ENCODE measurements at regions not wholly inside any gene's neighbourhood (a gene's known extent, or its start where the extent isn't known, plus 50 kb on each side); places are given as distances from the start of the nearest gene placed in this dataset.
"Not testable (repeated sequence)": the region's sequence is repeated elsewhere in the genome, so short reads cannot be mapped to it uniquely, and the experiment has no call there.

DNA sequence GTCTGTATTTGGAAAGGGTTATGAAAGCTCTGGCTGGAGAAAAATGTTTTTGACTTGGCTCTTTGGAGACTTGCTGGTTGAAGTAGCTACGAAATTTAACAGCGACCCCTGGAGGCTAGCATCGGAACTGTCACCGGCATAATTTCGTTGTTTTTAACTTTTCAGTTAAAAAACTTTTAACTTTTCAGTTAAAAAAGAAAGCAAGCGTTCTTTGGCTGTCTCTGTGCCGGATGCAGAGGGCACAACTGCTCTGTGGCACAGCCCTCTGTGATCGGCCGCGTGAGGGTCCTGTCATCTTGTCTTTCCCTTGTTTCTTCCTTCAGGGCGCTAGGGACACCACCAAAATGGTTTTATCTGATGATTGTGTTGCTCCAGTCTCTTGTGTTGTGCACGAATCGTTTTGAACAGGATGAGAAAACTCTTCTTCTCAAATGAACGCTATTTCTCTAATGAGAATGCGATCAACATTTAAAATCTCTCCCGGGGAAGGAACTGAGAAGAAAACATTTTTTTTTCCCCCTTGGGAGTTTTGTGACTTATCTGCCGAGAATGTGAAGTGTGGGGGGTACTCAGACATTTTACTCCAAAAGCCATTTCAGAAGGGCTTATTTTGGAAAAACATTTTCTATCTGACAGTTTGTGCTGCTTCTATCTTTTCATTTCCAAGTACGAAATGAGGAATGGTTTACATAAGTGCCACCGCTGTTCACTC lies 57.1 kb downstream of the ADCYAP1 start:
- peaks cover 28% of the 10 kb centered on the region for H3K27me3 Mint-ChIP-seq
- H3K4me3 Mint-ChIP-seq: no peak overlapping the region
- H3K27ac Mint-ChIP-seq: no peak overlapping the region
- H3K9me3 Mint-ChIP-seq: no peaks in the 10 kb centered on the region
- peaks cover 4% of the 10 kb centered on the region for H3K4me1 Mint-ChIP-seq (ENCODE audit: low read depth)
- H3K36me3 Mint-ChIP-seq (ENCODE audit: low read depth): no peaks in the 10 kb centered on the region

DNA sequence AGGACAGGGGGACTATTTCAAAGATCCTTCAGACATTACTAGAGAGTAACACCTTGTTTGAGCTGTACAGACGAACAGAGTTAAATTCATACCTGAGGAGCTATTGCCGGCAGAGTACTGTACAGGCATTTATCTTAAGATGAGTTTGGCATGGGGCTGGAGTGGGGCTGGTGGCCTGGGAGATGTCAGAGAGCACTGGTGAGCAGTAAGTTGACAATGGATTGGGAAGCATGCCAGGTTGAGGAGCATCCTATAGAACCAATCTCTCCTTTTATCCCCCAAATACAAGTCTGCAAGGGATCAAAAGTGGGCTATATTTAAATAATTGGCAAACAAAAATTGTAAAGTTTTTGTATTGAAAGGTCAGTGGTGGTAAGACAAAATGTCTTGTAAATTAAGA lies 58.6 kb downstream of the ADCYAP1 start:
- H3K4me1 Mint-ChIP-seq (ENCODE audit: low read depth): peaks cover 4% of the 10 kb centered on the region
- no peaks in the 10 kb centered on the region for H3K9me3 Mint-ChIP-seq
- no peaks in the 10 kb centered on the region for H3K36me3 Mint-ChIP-seq (ENCODE audit: low read depth)
- no peak overlapping the region for H3K27ac Mint-ChIP-seq
- no peak overlapping the region for H3K4me3 Mint-ChIP-seq
- H3K27me3 Mint-ChIP-seq: peaks cover 26% of the 10 kb centered on the region

DNA sequence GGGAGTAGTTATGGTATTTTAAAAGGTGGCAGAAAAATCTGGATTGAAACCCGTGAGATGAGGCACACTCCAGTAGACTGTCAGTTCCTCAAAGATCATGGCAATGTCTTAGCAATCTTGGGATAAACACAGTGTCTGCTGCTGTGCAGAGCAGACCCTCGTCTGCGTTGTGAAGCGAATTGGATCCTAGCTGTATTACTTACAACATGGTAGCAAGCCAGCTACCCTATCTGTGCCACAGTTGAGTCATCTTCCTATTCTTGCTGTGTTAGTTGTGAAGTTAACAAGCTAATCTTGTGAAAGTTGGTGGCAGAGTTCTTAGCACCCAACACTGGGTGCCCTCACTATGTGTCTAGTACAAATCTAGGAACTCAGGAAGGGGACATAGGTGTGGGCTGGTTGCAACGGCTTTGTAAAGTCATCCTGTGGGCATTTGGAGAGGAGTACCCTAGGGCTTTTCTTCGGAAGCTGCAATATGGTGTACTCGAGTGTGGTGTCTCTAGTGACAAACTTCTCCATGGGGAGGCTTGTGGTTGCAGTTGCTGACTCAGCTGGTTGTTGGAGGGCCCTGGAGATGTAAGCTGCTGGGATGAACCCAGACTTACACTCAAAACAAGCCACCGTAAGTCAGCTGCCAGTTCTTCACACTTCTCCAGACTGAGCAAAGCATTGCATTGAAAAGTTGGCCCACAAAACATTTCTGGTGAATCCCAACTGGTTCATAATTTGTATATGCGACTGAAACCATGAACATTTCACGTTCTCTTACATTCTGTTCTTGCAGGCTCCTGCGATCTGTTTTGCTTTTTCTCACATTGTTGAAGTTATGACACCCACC lies 61.5 kb downstream of the ADCYAP1 start:
- Mint-ChIP-seq H3K9me3 (peaks cover 3% of the 10 kb centered on the region), H3K27ac (no peak overlapping the region), H3K27me3 (peaks cover 20% of the 10 kb centered on the region), H3K36me3 (ENCODE audit: low read depth) (no peaks in the 10 kb centered on the region), H3K4me3 (no peak overlapping the region), H3K4me1 (ENCODE audit: low read depth) (peaks cover 4% of the 10 kb centered on the region)

DNA sequence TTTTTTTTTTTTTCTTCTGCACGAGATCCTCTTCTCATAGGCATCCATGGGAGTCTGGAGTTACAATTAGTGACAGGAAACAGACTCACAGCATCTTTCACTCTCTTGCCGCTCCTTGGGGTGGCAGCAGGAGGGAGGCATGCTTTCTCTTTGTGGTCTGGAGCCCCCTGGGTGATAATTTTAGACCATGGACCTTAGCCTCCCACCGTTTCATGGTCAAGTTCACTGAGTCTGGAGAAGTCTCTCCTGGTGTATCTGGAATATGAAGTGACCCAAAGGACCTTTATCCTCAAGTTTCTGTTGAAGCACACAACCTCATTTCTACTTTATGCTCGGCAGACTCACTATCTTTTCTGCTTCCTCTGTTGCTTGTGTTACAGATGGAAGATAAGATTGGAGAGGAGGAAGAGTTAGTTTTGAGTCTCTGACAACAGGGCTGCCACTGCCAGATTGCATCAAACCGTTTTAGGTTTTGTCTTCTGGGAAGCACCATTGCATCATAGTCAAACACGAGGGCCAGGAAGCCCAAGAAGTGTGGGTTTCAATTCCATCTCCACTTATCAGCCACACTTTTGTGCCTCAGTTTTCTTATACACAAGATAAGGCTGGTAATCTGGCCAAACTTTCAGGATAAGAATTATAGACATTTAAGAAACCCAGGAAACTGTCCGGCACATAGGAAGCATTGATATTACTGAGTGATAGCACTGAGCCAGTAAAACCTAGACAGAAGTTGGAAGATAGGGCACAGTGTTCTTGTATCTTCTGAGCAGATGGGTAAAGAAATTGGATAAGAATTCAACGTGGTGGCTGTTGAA lies 62.3 kb downstream of the ADCYAP1 start:
- Mint-ChIP-seq H3K27ac (no peak overlapping the region), H3K36me3 (ENCODE audit: low read depth) (no peaks in the 10 kb centered on the region), H3K4me1 (ENCODE audit: low read depth) (peaks cover under 1% of the 10 kb centered on the region), H3K4me3 (no peak overlapping the region), H3K27me3 (peaks cover 12% of the 10 kb centered on the region), H3K9me3 (peaks cover 3% of the 10 kb centered on the region)

DNA sequence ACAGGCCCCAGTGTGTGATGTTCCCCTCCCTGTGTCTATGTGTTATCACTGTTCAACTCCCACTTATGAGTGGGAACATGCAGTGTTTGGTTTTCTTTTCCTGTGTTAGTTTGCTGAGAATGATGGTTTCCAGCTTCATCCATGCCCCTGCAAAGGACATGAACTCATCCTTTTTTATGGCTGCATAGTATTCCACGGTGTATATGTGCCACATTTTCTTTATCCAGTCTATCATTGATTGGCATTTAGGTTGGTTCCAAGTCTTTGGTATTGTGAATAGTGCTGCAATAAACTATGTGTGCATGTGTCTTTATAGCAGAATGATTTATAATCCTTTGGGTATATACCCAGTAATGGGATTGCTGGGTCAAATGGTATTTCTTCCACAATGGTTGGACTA lies 64.2 kb downstream of the ADCYAP1 start:
- H3K36me3 Mint-ChIP-seq (ENCODE audit: low read depth); H3K4me3 Mint-ChIP-seq; H3K27ac Mint-ChIP-seq; H3K4me1 Mint-ChIP-seq (ENCODE audit: low read depth); H3K27me3 Mint-ChIP-seq; H3K9me3 Mint-ChIP-seq: not testable (repeated sequence)

DNA sequence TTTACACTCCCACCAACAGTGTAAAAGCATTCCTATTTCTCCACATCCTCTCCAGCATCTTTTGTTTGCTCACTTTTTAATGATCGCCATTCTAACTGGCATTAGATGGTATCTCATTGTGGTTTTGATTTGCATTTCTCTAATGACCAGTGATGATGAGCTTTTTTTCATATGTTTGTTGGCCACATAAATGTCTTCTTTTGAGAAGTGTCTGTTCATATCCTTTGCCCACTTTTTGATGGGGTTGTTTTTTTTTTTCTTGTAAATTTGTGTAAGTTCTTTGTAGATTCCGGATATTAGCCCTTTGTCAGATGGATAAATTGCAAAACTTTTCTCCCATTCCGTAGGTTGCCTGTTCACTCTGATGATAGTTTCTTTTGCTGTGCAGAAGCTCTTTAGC lies 64.6 kb downstream of the ADCYAP1 start:
- H3K36me3 Mint-ChIP-seq (ENCODE audit: low read depth); H3K4me1 Mint-ChIP-seq (ENCODE audit: low read depth); H3K27ac Mint-ChIP-seq; H3K4me3 Mint-ChIP-seq; H3K27me3 Mint-ChIP-seq; H3K9me3 Mint-ChIP-seq: not testable (repeated sequence)

DNA sequence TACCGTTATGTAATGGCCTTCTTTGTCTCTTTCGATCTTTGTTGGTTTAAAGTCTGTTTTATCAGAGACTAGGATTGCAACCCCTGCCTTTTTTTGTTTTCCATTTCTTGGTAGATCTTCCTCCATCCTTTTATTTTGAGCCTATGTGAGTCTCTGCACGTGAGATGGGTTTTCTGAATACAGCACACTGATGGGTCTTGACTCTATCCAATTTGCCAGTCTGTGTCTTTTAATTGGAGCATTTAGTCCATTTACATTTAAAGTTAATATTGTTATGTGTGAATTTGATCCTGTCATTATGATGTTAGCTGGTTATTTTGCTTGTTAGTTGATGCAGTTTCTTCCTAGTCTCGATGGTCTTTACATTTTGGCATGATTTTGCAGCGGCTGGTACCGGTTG lies 69.9 kb downstream of the ADCYAP1 start:
- not testable (repeated sequence) for H3K36me3 Mint-ChIP-seq (ENCODE audit: low read depth); H3K4me3 Mint-ChIP-seq; H3K27me3 Mint-ChIP-seq; H3K4me1 Mint-ChIP-seq (ENCODE audit: low read depth); H3K27ac Mint-ChIP-seq
- peaks cover 13% of the 10 kb centered on the region for H3K9me3 Mint-ChIP-seq

DNA sequence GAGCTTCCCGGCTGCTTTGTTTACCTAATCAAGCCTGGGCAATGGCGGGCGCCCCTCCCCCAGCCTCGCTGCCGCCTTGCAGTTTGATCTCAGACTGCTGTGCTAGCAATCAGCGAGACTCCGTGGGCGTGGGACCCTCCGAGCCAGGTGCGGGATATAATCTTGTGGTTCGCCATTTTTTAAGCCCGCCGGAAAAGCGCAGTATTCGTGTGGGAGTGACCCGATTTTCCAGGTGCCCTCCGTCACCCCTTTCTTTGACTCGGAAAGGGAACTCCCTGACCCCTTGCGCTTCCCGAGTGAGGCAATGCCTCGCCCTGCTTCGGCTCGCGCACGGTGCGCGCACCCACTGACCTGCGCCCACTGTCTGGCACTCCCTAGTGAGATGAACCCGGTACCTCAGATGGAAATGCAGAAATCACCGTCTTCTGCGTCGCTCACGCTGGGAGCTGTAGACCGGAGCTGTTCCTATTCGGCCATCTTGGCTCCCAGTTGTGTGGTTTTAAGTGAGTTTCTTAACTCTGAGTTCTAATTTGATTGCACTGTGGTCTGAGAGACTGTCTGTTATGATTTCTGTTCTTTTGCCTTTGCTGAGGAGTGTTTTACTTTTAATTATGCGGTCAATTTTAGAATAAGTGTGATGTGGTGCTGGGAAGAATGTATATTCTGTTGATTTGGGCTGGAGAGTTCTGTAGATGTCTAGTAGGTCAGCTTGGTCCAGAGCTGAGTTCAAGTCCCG lies 71.9 kb downstream of the ADCYAP1 start:
- H3K4me1 Mint-ChIP-seq (ENCODE audit: low read depth); H3K27ac Mint-ChIP-seq; H3K4me3 Mint-ChIP-seq; H3K27me3 Mint-ChIP-seq; H3K36me3 Mint-ChIP-seq (ENCODE audit: low read depth): not testable (repeated sequence)
- H3K9me3 Mint-ChIP-seq: peaks cover 10% of the 10 kb centered on the region

DNA sequence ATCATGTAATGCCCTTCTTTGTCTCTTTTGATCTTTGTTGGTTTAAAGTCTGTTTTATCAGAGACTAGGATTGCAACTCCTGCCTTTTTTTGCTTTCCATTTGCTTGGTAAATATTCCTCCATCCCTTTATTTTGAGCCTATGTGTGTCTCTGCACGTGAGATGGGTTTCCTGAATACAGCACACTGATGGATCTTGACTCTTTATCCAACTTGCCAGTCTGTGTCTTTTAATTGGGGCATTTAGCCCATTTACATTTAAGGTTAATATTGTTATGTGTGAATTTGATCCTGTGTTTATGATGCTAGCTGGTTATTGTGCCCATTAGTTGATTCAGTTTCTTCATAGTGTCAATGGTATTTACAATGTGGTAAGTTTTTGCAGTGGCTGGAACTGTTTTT lies 72.7 kb downstream of the ADCYAP1 start:
- not testable (repeated sequence) for H3K27me3 Mint-ChIP-seq; H3K27ac Mint-ChIP-seq; H3K4me1 Mint-ChIP-seq (ENCODE audit: low read depth); H3K36me3 Mint-ChIP-seq (ENCODE audit: low read depth); H3K4me3 Mint-ChIP-seq
- H3K9me3 Mint-ChIP-seq: peaks cover 10% of the 10 kb centered on the region

DNA sequence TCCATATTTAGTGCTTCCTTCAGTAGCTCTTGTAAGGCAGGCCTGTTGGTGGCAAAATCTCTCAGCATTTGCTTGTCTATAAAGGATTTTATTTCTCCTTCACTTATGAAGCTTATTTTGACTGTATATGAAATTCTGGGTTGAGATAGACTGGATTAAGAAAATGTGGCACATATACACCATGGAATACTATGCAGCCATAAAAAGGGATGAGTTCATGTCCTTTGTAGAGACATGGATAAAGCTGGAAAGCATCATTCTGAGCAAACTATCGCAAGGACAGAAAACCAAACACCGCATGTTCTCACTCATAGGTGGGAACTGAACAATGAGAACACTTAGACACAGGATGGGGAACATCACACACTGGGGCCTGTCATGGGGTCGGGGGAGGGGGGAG lies 73.1 kb downstream of the ADCYAP1 start:
- not testable (repeated sequence) for H3K27ac Mint-ChIP-seq; H3K4me1 Mint-ChIP-seq (ENCODE audit: low read depth); H3K4me3 Mint-ChIP-seq; H3K27me3 Mint-ChIP-seq; H3K36me3 Mint-ChIP-seq (ENCODE audit: low read depth)
- H3K9me3 Mint-ChIP-seq: peaks cover 10% of the 10 kb centered on the region

DNA sequence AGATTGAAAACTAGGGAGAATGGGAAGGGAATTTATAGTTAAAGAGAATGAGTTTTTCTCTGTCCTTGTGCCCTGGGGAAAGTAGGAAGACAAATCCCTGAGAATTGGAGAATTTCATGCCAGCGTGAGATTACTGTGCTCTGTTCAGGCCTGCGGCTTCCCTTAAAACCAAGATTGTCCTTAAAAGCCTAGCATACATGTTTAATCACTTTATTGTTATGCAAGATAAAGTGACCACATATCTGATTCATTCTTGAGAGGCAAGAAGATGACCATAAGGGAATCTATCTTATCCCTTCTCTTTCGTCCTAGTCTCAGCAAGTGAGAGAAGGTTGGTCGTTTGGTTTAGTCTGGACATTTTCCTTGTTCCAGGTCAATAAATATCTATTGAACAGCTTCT lies 75.9 kb downstream of the ADCYAP1 start:
- no peaks in the 10 kb centered on the region for H3K36me3 Mint-ChIP-seq (ENCODE audit: low read depth)
- no peaks in the 10 kb centered on the region for H3K27me3 Mint-ChIP-seq
- H3K9me3 Mint-ChIP-seq: peaks cover 10% of the 10 kb centered on the region
- no peaks in the 10 kb centered on the region for H3K4me1 Mint-ChIP-seq (ENCODE audit: low read depth)
- H3K4me3 Mint-ChIP-seq: no peak overlapping the region
- H3K27ac Mint-ChIP-seq: no peak overlapping the region

DNA sequence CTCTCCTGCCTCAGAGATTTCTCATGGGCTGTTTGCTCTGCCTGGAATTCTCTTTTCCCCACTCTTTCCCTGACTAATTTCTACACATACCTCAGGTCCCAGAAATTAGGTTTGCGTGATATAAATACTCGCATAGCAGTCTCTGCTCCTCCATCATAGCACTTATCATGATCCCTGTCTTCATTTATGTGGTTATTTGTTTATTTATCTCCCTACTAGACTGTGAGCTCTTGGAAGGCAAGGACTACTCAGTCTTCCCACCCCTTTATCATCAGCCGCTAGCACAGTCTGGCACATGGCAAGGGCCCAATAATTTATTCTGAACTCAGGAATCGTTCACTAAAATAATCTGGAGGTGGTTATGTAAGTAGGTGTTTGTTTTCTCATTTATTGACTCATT lies 79.3 kb downstream of the ADCYAP1 start:
- H3K27me3 Mint-ChIP-seq: no peaks in the 10 kb centered on the region
- H3K36me3 Mint-ChIP-seq (ENCODE audit: low read depth): no peaks in the 10 kb centered on the region
- H3K4me3 Mint-ChIP-seq: no peak overlapping the region
- no peaks in the 10 kb centered on the region for H3K9me3 Mint-ChIP-seq
- H3K27ac Mint-ChIP-seq: no peak overlapping the region
- H3K4me1 Mint-ChIP-seq (ENCODE audit: low read depth): no peaks in the 10 kb centered on the region

DNA sequence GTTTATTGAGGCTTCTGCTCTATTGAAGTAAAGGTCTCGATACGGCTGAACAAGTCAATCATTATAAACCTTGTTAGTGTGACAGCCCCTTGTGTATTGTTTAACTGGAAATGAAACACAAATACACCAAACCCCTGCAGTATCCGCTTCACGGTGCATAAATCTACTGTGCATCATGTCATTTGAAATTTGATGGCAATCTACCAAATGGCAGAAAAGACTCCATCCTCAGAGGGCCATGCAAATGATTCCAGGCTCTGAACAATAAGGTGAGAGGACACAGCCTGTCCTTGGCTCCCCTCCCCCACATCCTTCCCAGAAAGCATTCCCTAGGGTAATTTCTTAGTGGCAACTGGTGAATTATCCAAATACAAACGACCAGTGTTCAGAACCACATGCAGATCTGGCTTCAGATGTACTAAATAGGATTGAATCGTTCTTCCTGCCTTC lies 80.6 kb downstream of the ADCYAP1 start:
- H3K4me3 Mint-ChIP-seq: no peak overlapping the region
- H3K36me3 Mint-ChIP-seq (ENCODE audit: low read depth): no peaks in the 10 kb centered on the region
- H3K27ac Mint-ChIP-seq: no peak overlapping the region
- no peaks in the 10 kb centered on the region for H3K4me1 Mint-ChIP-seq (ENCODE audit: low read depth)
- H3K9me3 Mint-ChIP-seq: no peaks in the 10 kb centered on the region
- H3K27me3 Mint-ChIP-seq: no peaks in the 10 kb centered on the region

DNA sequence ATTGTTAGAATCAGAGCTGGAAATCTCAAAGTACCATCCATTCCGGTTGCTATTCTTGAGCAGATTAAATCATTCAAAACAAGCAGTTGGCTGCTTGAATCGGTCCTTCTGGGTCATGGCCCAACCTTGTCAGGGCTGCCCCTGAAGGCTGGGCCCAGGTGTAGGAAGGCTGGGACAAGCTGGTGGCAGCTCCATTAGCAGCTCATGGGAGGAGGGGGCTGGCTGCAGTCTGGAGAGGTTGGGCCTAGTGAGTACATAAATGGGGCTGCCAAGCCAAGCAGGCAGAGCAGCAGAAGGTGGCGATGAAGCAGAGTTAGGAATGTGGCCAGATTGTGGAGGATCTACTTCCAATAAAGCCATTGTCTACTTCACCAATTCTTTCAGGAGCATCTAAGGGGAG lies 81.4 kb downstream of the ADCYAP1 start:
- no peak overlapping the region for H3K27ac Mint-ChIP-seq
- no peaks in the 10 kb centered on the region for H3K4me1 Mint-ChIP-seq (ENCODE audit: low read depth)
- H3K27me3 Mint-ChIP-seq: no peaks in the 10 kb centered on the region
- H3K36me3 Mint-ChIP-seq (ENCODE audit: low read depth): no peaks in the 10 kb centered on the region
- no peaks in the 10 kb centered on the region for H3K9me3 Mint-ChIP-seq
- no peak overlapping the region for H3K4me3 Mint-ChIP-seq

DNA sequence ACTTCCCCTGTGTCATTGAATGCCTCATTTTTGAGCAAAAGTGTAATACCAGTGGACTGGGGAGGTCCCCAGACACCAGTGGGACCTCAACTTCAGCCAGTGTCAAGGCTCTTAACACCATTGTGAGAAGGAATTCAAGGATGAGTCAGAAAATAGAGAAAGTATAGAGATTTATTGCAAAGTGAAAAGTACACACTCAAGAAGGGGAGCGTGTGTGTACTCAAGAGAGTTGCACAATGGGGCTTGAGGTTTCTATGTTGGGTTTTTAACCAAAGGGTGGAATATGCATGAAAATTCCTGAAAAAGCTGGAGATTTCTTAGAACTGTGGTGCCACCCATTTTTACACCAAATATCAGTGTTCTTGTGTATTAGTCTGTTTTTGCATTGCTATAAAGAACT lies 81.9 kb downstream of the ADCYAP1 start:
- H3K27ac Mint-ChIP-seq: no peak overlapping the region
- H3K4me3 Mint-ChIP-seq: no peak overlapping the region
- H3K9me3 Mint-ChIP-seq: no peaks in the 10 kb centered on the region
- H3K36me3 Mint-ChIP-seq (ENCODE audit: low read depth): no peaks in the 10 kb centered on the region
- no peaks in the 10 kb centered on the region for H3K27me3 Mint-ChIP-seq
- no peaks in the 10 kb centered on the region for H3K4me1 Mint-ChIP-seq (ENCODE audit: low read depth)
